Ishikawa (cell line): ENCODE measurements at regions not wholly inside any gene's neighbourhood (a gene's known extent, or its start where the extent isn't known, plus 50 kb on each side); places are given as distances from the start of the nearest gene placed in this dataset.

Source experiments
- CEBPB ChIP-seq: IDR thresholded peaks from 2 replicates; pipeline ENCODE4 v1.6.1; 2012
- CREB1 ChIP-seq: IDR thresholded peaks from 2 replicates; pipeline ENCODE4 v1.6.1; 2012; ENCODE audit warnings: low read depth
- EGR1 ChIP-seq: IDR thresholded peaks from 2 replicates; pipeline ENCODE4 v1.6.1; 2012
- EP300 ChIP-seq: IDR thresholded peaks from 2 replicates; pipeline ENCODE4 v1.6.1; 2012; ENCODE audit warnings: borderline replicate concordance
- FOXM1 ChIP-seq: IDR thresholded peaks from 2 replicates; pipeline ENCODE4 v1.6.1; 2012; ENCODE audit warnings: low read depth, borderline replicate concordance
- NFIC ChIP-seq: IDR thresholded peaks from 2 replicates; pipeline ENCODE4 v1.6.1; 2012
- RAD21 ChIP-seq: IDR thresholded peaks from 2 replicates; pipeline ENCODE4 v1.6.1; 2012; ENCODE audit warnings: low read depth
- TAF1 ChIP-seq: IDR thresholded peaks from 2 replicates; pipeline ENCODE4 v1.6.1; 2012; ENCODE audit warnings: low read depth, mild to moderate bottlenecking
- TCF12 ChIP-seq: IDR thresholded peaks from 2 replicates; pipeline ENCODE4 v1.6.1; 2012; ENCODE audit warnings: low read depth
- TEAD4 ChIP-seq: IDR thresholded peaks from 2 replicates; pipeline ENCODE4 v1.6.1; 2012
- YY1 ChIP-seq: IDR thresholded peaks from 2 replicates; pipeline ENCODE4 v1.6.1; 2012; ENCODE audit warnings: low read depth
- ZBTB7A ChIP-seq: IDR thresholded peaks from 2 replicates; pipeline ENCODE4 v1.6.1; 2012; ENCODE audit warnings: low read depth
- TF ChIP-seq, protein P1 (sequence below): IDR thresholded peaks from 2 replicates; pipeline ENCODE4 v1.6.1; 2012
- TF ChIP-seq, protein P2 (sequence below): IDR thresholded peaks from 2 replicates; pipeline ENCODE4 v1.6.1; 2012; ENCODE audit warnings: low read depth, mild to moderate bottlenecking
- TF ChIP-seq, protein P3 (sequence below): IDR thresholded peaks from 2 replicates; pipeline ENCODE4 v1.6.1; 2012

DNA sequence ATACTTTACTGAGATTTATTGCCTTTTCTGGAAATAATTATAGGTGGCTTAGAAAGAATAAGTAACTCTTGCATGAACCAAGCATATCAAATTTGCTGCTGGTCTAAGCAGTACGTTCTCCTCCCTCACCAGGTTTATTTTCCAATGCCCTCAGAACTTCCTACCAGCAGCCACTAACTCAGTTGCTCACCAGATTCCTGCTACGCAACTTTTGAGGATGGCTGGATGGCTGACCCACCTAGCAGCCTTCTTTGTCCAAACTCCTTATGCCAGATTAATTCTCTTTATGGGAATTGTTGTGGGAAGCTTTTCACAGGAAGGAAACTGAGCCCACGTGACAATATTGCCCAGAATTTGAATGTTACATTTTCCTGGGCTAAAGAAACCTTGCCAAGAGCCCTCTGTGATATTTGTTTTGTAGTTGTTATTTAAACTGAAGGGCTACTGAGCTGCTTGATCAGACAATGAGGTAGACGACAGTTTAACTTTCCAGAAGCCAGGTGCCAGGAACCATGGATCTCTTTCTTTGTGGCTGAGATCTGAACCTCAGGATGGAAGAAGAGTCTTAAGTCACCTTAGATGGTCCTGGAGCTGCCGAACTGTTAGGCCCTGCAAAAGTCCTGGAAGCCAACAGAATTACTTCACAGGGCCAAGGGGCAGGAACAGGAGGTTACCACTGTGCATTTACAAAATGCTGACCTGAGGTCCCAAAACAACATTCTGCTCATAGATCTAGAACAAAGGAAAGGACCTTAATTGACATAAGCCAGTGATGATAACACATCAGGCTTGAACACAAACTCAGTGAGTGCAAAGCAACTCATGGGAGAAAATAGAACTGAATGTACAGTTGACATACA, 85.5 kb upstream of the ATP1A1 start:
- TF ChIP-seq, protein P1, sequence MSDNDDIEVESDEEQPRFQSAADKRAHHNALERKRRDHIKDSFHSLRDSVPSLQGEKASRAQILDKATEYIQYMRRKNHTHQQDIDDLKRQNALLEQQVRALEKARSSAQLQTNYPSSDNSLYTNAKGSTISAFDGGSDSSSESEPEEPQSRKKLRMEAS: no peak
- TF ChIP-seq RAD21 (no peak), NFIC (no peak)

DNA sequence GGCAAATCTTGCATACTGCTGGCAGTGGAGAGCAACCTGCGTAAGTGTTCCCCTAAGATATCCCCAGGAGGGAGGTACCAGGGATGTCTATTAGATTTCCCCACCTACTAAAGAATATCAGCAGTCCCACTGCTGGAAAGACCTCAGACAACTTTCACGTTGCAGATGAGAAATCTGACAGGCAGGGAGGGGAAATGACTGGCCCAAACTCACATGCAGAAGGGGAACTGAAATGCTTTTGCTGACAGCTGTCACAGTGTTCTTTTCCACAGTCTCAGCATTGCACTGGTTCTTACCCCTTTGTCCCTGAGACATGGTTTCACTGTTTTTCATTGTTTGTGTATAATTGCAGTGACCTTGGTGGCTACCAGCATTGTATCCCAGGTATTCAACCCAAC, 84.8 kb upstream of the ATP1A1 start:
- no peak for TF ChIP-seq CEBPB
- TF ChIP-seq FOXM1: no peak
- TF ChIP-seq, protein P2, sequence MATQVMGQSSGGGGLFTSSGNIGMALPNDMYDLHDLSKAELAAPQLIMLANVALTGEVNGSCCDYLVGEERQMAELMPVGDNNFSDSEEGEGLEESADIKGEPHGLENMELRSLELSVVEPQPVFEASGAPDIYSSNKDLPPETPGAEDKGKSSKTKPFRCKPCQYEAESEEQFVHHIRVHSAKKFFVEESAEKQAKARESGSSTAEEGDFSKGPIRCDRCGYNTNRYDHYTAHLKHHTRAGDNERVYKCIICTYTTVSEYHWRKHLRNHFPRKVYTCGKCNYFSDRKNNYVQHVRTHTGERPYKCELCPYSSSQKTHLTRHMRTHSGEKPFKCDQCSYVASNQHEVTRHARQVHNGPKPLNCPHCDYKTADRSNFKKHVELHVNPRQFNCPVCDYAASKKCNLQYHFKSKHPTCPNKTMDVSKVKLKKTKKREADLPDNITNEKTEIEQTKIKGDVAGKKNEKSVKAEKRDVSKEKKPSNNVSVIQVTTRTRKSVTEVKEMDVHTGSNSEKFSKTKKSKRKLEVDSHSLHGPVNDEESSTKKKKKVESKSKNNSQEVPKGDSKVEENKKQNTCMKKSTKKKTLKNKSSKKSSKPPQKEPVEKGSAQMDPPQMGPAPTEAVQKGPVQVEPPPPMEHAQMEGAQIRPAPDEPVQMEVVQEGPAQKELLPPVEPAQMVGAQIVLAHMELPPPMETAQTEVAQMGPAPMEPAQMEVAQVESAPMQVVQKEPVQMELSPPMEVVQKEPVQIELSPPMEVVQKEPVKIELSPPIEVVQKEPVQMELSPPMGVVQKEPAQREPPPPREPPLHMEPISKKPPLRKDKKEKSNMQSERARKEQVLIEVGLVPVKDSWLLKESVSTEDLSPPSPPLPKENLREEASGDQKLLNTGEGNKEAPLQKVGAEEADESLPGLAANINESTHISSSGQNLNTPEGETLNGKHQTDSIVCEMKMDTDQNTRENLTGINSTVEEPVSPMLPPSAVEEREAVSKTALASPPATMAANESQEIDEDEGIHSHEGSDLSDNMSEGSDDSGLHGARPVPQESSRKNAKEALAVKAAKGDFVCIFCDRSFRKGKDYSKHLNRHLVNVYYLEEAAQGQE: no peak
- TF ChIP-seq CREB1: no peak
- TF ChIP-seq YY1: no peak
- TF ChIP-seq, protein P1: no peak
- TF ChIP-seq TCF12: no peak
- no peak for TF ChIP-seq EGR1
- TF ChIP-seq, protein P3, sequence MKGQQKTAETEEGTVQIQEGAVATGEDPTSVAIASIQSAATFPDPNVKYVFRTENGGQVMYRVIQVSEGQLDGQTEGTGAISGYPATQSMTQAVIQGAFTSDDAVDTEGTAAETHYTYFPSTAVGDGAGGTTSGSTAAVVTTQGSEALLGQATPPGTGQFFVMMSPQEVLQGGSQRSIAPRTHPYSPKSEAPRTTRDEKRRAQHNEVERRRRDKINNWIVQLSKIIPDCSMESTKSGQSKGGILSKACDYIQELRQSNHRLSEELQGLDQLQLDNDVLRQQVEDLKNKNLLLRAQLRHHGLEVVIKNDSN: no peak
- no peak for TF ChIP-seq TAF1
- TF ChIP-seq EP300: no peak
- no peak for TF ChIP-seq ZBTB7A
- no peak for TF ChIP-seq RAD21
- no peak for TF ChIP-seq TEAD4
- no peak for TF ChIP-seq NFIC

DNA sequence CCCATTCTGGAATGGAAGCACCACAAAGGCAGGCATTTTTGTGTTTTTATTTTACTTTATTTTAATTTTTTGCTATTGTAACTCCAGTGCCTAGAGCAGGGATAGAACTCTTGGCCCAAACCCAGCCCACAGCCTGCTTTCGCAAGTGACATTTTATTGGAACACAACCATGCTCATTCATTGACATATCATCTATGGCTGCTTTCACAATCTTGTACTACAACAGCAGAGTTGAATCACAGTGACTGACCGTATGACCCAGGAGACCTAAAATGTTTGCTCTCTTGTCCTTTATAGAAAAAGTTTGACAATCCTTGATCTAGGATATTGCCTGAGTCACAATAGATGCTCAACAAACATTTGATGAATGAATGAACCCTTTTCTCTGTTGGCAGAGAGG, 83.9 kb upstream of the ATP1A1 start:
- TF ChIP-seq, protein P3: no peak
- TF ChIP-seq ZBTB7A (no peak), EGR1 (no peak), TCF12 (no peak), CEBPB (no peak)
- TF ChIP-seq, protein P1: no peak

DNA sequence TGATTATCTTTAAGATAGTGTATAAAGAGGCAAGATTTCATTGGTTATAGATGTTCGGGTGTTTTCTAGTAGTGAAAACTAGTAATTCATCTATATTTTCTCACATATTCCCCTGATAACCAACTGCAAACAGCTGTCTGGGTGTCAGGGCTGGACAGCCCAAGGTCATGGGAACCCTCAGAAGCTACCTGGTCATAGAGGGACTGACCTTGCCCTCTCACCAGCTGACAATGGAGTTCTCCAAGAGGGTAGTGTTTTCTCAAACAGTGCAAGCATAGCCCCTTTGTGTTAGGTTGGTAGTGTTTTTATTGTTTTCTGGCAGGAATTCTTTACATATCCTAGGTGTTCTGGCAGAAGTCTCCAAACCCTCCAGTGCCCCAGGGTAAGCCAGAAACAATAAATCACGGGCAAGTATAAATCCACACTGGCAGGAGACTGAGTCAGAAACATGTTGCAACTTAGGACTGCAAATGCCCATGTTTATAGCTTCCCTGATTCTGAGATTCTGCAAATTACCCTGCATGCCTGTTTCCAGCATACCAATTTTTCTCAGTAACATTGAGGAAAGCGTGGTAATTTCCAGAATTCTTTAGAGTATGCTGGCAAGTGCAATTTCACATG, 82.8 kb upstream of the ATP1A1 start:
- TF ChIP-seq, protein P3: no peak
- TF ChIP-seq, protein P2: no peak
- TF ChIP-seq TCF12 (peak; percentile 71), EP300 (peak; percentile 72; the same call in 1 of the 2 replicates), NFIC (peak; percentile 80), TEAD4 (peak; percentile 63), CEBPB (peak; percentile 91)

DNA sequence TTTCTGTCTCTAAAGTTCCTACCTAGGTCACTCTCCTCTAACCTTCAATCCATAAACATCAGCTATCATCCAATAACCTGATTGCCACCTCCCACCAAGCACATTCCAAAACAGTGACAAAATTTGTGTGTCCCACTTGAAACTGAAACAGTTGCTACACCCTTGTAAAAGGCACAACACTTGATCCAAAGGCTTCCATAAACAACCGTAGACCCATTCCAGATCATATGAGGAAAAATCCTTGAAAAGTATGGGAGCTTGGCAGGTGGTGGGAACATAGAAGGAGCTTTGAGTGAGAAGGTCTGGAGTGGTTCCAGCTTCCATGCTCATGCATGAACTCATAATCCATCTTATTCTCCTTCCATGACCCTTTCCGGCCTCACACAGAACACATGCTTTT, 82.0 kb upstream of the ATP1A1 start:
- no peak for TF ChIP-seq TCF12
